Endothelial cell (in vitro differentiated cells): ENCODE measurements at regions not wholly inside any gene's neighbourhood (a gene's known extent, or its start where the extent isn't known, plus 50 kb on each side); places are given as distances from the start of the nearest gene placed in this dataset.
"Not testable (repeated sequence)": the region's sequence is repeated elsewhere in the genome, so short reads cannot be mapped to it uniquely, and the experiment has no call there.

ENCODE experiments used
- DNase-seq: peaks from one replicate; pipeline ENCODE4 v3.0.0; 2021; ENCODE audit warnings: low spot score
- H3K27ac Mint-ChIP-seq: one replicate; pipeline ENCODE4 v1.8.0; 2021; ENCODE audit warnings: mixed read lengths, inconsistent platforms; ENCODE audit not compliant: unreplicated experiment
- H3K27me3 Mint-ChIP-seq: one replicate; pipeline ENCODE4 v1.8.0; 2021; ENCODE audit warnings: mild to moderate bottlenecking, moderate library complexity, mixed read lengths, inconsistent platforms; ENCODE audit not compliant: unreplicated experiment
- H3K36me3 Mint-ChIP-seq: one replicate; pipeline ENCODE4 v1.8.0; 2021; ENCODE audit warnings: mild to moderate bottlenecking, low read depth, mixed read lengths, inconsistent platforms; ENCODE audit not compliant: unreplicated experiment
- H3K4me1 Mint-ChIP-seq: one replicate; pipeline ENCODE4 v1.8.0; 2021; ENCODE audit warnings: mild to moderate bottlenecking, mixed read lengths, inconsistent platforms; ENCODE audit not compliant: unreplicated experiment
- H3K4me3 Mint-ChIP-seq: one replicate; pipeline ENCODE4 v1.8.0; 2021; ENCODE audit warnings: mild to moderate bottlenecking, mixed read lengths, inconsistent platforms; ENCODE audit not compliant: unreplicated experiment
- H3K9me3 Mint-ChIP-seq: one replicate; pipeline ENCODE4 v1.8.0; 2021; ENCODE audit warnings: mixed read lengths, inconsistent platforms; ENCODE audit not compliant: unreplicated experiment
- TF ChIP-seq, protein P1 (sequence below): fragments of 200-600 bp; sonication (generic); IDR thresholded peaks from one replicate; pipeline ENCODE4 v1.5.0; 2021; ENCODE audit warnings: antibody characterized with exemption; ENCODE audit not compliant: unreplicated experiment

DNA sequence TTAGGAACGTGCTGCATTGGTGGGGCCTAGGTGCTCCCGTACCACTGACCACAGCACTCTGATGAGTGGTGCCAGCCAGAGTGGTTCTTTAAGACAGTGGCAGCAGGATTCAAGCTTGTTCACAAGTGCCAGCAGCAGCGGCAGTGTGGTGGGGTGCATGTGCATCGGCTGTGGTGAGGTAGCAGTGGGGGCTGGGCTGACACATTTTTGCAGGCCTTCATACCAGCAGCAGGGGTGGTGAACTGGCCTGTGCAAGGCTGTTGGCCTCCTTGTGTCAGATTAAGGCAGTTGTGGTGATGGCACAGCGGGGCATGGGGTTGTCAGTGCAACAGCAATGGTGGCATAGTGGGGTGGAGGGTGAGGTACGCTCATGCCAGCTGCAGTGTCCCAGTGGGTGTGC is 131.4 kb downstream of the PABPC4L start:
- Mint-ChIP-seq H3K27me3 (peaks cover 3% of the 10 kb centered on the region), H3K27ac (no peak overlapping the region), H3K4me3 (no peak overlapping the region), H3K36me3 (no peaks in the 10 kb centered on the region), H3K4me1 (no peaks in the 10 kb centered on the region), H3K9me3 (peaks cover 4% of the 10 kb centered on the region)
- no peak for DNase-seq
- TF ChIP-seq, protein P1, sequence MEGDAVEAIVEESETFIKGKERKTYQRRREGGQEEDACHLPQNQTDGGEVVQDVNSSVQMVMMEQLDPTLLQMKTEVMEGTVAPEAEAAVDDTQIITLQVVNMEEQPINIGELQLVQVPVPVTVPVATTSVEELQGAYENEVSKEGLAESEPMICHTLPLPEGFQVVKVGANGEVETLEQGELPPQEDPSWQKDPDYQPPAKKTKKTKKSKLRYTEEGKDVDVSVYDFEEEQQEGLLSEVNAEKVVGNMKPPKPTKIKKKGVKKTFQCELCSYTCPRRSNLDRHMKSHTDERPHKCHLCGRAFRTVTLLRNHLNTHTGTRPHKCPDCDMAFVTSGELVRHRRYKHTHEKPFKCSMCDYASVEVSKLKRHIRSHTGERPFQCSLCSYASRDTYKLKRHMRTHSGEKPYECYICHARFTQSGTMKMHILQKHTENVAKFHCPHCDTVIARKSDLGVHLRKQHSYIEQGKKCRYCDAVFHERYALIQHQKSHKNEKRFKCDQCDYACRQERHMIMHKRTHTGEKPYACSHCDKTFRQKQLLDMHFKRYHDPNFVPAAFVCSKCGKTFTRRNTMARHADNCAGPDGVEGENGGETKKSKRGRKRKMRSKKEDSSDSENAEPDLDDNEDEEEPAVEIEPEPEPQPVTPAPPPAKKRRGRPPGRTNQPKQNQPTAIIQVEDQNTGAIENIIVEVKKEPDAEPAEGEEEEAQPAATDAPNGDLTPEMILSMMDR: no peak

DNA sequence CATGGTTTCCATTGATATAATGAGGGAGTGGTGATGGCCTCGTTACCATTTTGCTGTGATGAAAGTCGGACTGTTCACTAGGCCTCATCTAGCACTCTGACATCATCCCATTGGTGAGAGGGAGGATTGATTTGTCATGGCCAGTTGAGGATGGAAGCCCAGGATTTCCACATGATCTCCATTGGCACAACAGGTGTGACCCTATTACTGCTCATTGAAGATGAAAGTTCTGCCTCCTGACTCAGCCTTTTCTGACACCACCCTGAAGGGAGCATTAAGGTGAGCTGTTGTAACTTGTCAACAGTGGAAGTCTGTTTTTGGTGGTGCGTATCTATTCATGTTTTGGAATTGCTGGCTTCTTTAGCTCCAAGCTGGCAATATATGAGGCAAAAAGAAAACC is 144.2 kb downstream of the PABPC4L start:
- no peak for DNase-seq
- no peaks in the 10 kb centered on the region for H3K36me3 Mint-ChIP-seq
- TF ChIP-seq, protein P1: no peak
- no peaks in the 10 kb centered on the region for H3K27me3 Mint-ChIP-seq
- H3K4me3 Mint-ChIP-seq: no peak overlapping the region
- no peaks in the 10 kb centered on the region for H3K4me1 Mint-ChIP-seq
- no peak overlapping the region for H3K27ac Mint-ChIP-seq
- H3K9me3 Mint-ChIP-seq: no peaks in the 10 kb centered on the region

DNA sequence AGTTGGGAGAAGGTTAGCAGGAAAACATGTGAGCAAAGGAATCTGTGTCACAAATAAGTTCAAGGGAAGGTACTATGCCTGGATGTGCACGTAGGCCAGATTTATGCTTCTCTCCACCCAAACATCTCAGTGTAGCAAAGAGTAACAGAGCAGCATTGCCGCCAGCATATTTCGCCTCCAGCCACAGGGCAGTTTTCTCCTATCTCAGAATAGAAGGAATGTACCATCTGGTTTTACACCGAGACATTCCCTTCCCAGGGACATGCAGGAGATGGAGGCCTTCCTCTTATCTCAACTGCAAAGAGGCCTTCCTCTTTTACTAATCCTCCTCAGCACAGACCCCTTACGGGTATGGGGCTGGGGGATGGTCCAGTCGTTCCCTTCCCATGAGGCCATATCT is 155.4 kb downstream of the PABPC4L start:
- H3K4me3 Mint-ChIP-seq, H3K9me3 Mint-ChIP-seq, H3K27me3 Mint-ChIP-seq, H3K27ac Mint-ChIP-seq, H3K4me1 Mint-ChIP-seq, DNase-seq, H3K36me3 Mint-ChIP-seq: not testable (repeated sequence)

DNA sequence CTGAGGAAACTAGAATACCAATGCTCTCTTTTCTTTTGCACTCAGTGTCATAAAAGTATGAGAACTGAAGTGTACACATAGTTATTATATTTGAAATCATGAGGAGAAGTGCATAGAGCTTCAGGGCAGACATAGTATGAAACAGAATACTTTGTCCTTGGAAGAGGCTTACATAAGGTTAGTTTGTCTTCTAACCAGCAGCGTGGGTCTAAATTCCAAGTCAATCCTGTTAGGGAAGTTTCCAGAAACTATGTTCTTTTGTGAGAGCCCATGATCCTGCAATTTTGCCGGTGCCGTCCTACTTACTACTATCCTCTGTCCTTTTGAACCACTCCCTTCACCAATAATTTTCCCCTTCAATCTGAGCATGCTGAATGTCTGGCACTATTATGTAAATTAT is 156.2 kb downstream of the PABPC4L start:
- TF ChIP-seq, protein P1: no peak
- no peaks in the 10 kb centered on the region for H3K4me1 Mint-ChIP-seq
- H3K27ac Mint-ChIP-seq: no peak overlapping the region
- no peaks in the 10 kb centered on the region for H3K36me3 Mint-ChIP-seq
- no peaks in the 10 kb centered on the region for H3K9me3 Mint-ChIP-seq
- H3K27me3 Mint-ChIP-seq: no peaks in the 10 kb centered on the region
- H3K4me3 Mint-ChIP-seq: no peak overlapping the region
- no peak for DNase-seq

DNA sequence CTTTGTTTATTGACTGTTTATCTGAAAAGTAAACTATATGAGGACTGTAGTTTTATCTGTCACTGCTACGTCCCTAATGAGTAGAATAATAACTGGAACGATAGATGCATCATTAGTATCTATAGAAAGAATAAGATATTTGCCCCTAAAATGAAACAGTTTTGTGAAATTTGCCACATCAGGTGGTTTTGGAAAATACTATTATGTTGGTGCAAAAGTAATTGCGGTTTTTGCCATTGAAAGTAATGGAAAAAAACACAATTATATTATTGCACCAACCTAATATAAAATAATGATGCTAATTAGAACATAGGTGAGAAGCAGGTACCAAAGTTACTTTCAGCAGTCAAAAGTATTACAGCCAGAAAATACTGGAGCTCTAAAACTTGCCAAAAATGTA is 158.3 kb downstream of the PABPC4L start:
- H3K4me3 Mint-ChIP-seq: no peak overlapping the region

More for the DNA sequence above, 158.3 kb downstream of the PABPC4L start:
- H3K4me1 Mint-ChIP-seq: no peaks in the 10 kb centered on the region
- no peaks in the 10 kb centered on the region for H3K27me3 Mint-ChIP-seq
- TF ChIP-seq, protein P1: no peak
- no peak for DNase-seq
- no peaks in the 10 kb centered on the region for H3K9me3 Mint-ChIP-seq
- no peaks in the 10 kb centered on the region for H3K36me3 Mint-ChIP-seq
- no peak overlapping the region for H3K27ac Mint-ChIP-seq
